ENCODE measurements at regions not wholly inside any gene's neighbourhood (a gene's known extent, or its start where the extent isn't known, plus 50 kb on each side); places are given as distances from the start of the nearest gene placed in this dataset.
"Not testable (repeated sequence)": the region's sequence is repeated elsewhere in the genome, so short reads cannot be mapped to it uniquely, and the experiment has no call there.

DNA sequence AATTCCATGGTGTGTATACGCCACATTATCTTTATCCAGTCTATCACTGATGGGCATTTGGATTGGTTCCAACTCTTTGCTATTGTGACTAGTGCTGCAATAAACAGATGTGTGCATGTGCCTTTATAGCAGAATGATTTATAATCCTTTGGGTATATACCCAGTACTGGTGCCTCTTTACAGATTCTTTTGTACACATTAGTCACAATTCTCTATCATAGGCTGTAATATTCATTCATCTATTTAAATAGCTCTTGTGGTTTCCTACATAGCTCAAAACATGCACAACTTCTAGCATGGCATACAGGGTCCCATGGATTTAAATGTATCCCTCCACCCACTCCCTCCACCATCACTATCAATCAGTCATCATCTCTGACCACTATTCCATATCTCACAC lies 324.1 kb upstream of the CADM2 start:
- intact Hi-C loops (cut with DNase I): no loop called here
- DNase-seq: no peak

DNA sequence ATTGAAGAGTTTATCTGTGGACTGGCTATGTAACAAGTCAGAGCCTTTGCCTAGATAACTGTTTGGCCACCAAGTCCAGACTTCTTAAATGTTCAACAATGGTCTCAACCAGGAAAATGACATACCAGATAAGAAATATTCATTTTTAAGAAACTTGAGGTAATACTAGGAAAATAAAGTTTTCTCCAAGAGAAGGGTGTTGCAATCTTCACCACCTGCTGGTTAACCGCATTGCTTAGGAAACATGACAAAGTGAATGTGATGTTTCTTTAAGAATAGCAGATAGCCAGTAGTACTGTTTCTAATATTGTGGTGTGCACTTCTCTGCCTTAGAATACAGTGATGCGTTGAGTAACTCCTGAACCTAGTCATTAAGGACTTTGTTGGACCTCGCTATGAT lies 321.5 kb upstream of the CADM2 start:
- intact Hi-C loops (cut with DNase I): no loop called here
- DNase-seq: no peak

DNA sequence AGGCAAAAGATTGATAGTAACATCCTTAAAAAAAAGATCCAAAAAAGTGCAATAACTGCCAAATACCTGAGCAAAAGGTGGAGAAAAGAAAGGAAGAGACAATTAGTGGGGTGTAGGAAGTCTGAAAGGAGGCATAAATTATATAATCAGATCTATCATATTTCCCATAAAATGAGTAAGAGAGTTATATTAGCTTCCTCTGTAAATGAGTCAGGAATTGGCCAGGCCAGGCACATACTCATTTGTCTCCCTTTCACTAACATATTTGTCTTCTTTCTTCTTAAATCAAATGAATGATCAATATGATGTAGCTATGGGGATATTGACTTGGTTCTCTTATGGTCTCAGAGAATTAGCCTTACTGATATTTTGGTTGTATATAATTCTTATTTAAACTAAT lies 292.3 kb upstream of the CADM2 start:
- intact Hi-C loops (cut with DNase I): no loop called here

DNA sequence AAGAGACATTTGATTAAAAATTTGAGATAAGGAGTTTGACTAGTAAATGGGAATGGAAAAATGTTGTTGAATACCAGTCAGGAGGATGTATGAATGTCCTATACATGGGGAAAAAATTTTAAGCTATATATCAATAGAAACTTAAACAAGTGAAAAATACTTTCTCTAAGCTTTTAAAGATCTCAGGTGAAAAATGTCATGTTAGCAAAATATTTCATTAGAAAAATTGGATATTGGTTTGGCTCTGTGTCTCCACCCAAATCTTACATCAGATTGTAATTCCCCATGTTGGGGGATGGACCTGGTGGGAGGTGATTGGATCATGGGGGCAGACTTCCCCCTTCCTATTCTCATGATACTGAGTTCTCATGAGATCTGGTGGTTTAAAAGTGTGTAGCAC lies 279.6 kb upstream of the CADM2 start:
- no peak for DNase-seq
- intact Hi-C loops (cut with DNase I): no loop called here

More for the DNA sequence above, 292.3 kb upstream of the CADM2 start:
- peak in 3 of 42 donors; percentile 5 to 19 (median 7) for DNase-seq

DNA sequence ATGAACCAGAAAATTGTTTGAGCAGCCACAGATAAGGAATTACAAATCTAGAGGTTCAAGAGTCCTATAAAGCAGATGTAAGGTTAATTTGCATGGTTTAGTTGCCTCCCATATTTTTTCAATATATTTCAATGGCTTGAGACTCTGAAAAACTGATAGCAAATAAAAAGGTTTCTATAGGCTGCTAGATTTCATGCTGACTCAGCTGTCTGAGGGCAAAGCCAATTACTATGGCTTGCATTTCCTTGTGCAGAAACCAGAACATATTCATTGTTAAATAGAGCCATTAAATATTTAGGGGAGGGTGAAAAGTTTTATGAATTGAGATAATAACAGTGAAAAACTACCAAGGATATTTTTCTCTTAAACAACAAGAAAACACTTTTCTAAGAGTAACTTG lies 278.1 kb upstream of the CADM2 start:
- intact Hi-C loops (cut with DNase I): no loop called here
- no peak for DNase-seq

DNA sequence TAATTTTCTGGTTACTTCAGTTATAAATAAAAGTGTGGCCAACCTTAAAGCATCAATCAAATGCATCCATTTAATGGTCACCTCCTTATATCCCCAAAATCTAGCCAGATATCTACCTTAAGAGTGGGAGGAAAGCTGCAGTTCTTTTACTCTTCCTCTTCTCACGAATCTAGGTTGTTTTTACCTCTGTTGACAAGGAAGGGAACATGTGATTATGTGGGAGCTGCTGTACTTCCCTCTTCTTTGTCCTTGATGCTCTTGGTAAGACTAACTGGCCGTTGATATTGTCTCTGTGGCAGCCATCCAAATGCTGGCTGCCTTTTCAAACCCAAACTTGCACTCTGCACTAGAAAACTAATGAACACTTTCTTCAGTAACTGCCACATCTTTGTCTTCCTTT lies 275.3 kb upstream of the CADM2 start:
- no peak for DNase-seq
- intact Hi-C loops (cut with DNase I): no loop called here

DNA sequence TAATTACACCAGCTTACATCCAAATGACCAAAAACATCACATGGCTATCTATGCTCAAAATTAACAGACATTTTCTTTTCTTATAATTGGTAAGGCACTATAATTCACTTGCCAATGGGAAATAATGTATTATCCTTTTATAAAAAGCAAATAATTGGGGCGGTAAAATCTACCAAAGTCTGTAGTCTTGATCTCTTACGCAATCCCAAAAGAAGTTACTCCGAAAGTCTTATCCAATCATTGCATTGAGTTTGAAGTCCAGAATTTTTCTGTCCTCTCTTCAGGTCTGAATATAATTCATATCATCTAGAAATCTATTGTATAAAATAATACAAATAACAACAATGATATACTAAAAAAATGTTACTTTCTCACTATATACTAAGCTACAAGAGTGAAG lies 273.3 kb upstream of the CADM2 start:
- no peak for DNase-seq
- intact Hi-C loops (cut with DNase I): no loop called here

DNA sequence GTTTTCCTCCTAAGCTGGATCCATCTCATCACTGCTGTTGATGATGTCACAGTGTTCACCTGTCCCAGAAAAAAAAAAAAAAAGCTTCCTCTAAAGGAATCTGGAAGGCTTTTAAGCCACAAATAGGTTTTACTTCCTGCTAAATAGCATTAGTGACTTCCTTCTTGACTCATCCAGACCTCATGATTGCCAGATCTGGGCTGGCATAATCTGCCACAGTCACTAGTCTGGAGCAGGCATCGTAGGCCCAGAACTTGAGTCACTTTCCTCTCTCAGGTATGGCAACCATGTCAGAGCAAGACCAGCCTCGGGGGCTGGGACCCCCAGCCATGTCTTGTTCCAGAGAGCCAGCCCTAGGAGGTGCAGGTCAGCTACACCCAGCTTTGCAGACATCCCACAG lies 266.5 kb upstream of the CADM2 start:
- DNase-seq: no peak
- intact Hi-C loops (cut with DNase I): no loop called here

DNA sequence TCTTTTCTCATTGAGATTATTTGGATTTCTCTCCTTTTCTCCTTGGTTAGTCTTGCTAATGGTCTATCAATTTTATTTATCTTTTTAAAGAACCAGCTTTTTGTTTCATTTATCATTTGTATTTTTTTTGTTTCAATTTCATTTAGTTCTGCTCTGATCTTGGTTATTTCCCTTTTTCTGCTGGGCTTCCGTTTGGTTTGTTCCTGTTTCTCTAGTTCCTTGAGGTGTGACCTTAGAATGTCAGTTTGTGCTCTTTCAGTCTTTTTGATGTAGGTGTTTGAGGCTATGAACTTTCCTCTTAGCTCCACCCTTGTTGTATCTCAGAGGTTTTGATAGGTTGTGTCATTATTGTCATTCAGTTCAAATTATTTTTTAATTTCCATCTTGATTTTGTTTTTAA lies 248.5 kb upstream of the CADM2 start:
- intact Hi-C loops (cut with DNase I); DNase-seq: not testable (repeated sequence)

DNA sequence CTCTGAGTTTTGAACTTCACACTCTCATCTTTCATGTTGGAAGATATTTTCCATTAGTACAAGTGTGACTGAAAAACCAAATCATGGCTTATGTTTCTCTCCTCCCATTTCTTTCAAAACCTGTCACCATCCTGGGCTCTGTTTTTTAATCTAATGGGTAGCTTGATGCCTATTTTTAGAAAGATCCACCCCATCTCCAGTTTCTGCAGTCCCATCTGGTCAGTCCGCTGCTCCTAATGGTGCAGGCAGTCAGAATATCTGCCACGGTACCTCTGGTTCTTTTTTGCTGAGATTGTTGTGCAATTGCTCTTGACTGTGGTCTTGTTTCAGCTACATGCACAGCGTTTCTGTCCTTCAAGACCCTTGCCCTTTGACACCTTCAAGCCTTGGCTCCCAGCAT lies 240.9 kb upstream of the CADM2 start:
- DNase-seq: no peak
- intact Hi-C loops (cut with DNase I): no loop called here

DNA sequence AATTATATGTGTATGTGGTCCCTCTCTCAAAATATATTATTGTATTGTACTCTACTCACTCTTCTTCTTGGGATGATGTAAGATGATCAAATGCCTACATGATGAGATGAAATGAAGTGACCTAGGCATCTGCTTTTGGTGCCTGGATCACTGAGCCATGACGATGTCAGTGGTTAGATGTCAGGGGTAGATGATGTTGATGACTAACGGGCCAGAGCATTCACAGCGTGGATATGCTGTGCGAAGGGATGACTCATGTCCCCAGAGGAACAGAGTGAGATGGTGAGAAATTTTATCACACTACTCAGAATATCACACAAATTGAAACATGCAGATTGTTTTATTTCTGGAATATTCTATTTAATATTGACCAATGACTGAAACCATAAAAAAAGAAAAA lies 233.9 kb upstream of the CADM2 start:
- intact Hi-C loops (cut with DNase I): no loop called here
- peak in 3 of 42 donors; percentile 4 to 37 (median 15) for DNase-seq

DNA sequence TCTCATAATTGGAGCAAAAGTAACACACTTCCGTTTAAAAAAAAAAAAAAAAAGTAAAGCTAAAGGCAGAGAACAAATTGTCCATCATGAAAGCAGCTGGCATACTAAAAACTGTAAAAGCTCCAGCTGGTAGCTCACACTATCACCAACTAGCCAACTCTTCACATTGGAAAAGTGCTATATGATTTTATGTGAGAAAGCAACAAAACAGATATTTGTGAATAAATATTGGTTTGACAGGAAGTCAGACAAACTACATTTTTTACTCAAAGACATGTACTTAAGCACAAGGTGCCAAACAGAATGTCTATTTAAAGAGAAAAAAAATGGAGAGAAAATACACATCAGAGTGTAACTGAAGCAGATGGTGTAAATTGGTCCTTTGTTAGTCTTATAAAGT lies 231.2 kb upstream of the CADM2 start:
- intact Hi-C loops (cut with DNase I): no loop called here
- DNase-seq: no peak

DNA sequence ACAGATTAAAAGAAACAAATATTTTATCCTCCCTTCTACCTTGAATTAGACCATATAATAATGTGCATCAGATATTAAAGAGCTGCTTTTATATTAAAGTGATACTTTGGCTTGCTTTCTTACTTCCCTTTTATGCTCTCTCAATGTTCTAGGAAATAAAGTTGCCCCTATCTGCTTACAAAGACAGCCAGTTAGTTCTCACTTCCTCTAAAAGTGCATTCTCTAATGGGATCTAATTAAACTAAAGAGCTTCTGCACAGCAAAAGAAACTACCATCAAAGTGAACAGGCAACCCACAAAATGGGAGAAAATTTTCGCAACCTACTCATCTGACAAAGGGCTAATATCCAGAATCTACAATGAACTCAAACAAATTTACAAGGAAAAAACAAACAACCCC lies 224.1 kb upstream of the CADM2 start:
- intact Hi-C loops (cut with DNase I): not testable (repeated sequence)

DNA sequence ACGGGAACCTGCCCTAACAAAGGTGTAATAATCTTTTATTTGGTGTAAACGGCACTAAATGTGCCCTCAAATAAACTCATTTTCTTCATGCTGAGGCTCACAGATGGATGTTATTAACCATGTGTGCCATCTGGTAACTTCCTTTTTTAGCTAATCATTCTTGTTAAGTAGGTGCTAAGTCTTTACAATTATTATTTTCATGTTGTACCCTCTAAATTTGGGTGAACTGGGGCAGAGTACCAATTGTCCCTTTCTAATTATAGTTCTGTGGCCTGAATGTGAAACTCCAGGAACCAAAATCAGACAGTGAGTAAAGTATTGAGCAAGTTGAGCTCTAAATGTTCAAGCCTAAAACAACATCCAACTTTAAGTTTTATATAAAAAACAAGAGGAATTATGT lies 220.7 kb upstream of the CADM2 start:
- intact Hi-C loops (cut with DNase I): no loop called here
- no peak for DNase-seq

More for the DNA sequence above, 224.1 kb upstream of the CADM2 start:
- not testable (repeated sequence) for DNase-seq

DNA sequence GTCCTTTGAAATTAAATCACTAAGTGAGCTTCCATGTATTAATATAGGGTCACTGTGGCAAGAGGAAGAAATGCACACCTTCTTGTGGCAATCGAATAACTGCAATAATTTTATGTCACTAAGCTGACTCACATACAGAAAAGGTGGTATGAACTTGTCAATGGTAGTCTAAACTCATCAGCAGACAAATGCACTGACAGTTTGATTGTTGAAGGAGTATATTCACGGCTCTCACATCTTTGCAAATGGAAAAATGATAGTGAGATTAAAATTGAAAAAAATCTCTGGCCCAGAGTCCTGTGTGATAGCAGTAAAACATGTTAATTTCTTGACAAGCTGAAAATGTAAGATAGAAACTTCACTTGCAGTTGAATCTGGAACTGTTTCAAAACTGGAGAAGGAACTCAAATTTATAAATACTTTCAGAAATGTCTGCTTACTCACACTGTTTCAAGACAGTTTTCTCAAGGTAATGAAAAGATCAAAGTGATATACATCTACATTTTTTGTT lies 215.8 kb upstream of the CADM2 start:
- DNase-seq: no peak
- intact Hi-C loops (cut with DNase I): no loop called here

DNA sequence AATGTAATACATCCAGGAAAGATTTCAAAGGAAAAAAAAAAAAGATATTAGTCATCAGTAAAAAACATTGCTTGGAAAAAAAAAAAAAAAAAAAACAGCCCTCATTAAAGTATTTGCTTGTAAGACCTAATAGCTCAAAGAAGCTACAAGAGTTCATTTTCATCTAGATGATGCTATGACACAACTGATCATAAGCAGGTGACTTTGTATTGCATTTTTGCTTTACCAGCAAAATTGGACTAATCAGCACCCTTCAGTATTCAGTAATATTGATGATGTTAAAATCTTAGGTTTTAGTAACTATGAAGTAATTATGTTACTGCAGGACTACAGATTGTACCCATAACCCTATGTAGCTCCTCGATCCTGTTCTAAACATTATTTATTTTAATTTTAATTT lies 214.7 kb upstream of the CADM2 start:
- intact Hi-C loops (cut with DNase I): no loop called here
- no peak for DNase-seq

DNA sequence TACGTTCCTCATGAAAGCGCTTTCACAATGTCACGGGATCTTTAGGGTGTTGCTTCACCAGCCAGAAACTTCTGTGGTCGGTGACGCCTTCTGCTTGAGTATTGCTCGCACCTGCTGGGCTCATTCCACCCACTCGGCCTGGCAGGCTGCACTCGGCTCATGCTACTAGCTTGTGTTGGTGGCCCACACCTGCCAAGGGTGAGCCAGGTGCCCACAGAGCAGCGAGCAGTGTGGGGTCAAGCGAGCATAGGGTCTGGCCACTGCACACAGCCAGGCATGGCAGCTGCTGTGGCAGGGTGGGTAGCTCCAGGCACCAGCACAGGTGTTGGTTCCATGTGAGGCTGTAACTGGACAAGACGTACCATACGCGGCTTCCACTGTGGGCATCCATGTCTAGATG lies 202.9 kb upstream of the CADM2 start:
- intact Hi-C loops (cut with DNase I): no loop called here
- DNase-seq: no peak

DNA sequence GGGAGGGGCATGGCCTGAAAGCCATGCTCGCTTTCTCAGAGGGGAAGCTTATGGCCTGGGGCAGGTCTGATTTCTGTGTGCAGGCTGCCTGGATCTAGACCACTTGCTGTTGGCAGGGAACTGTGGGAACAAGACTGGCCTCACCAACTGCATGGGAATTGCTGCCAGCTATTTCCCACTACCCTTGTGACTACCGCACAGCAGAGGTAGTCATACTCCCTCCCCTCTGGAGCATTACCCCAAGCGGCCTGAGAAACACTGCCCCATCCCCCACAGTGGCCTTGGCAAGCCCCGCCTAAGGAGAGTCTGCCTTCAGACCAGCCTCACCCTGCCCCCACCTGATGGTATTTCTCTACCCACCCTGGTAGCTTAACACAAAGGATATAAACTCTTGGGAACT lies 199.4 kb upstream of the CADM2 start:
- DNase-seq: peak in 13 of 42 donors; percentile 4 to 66 (median 30)
- intact Hi-C loops (cut with DNase I): no loop called here

DNA sequence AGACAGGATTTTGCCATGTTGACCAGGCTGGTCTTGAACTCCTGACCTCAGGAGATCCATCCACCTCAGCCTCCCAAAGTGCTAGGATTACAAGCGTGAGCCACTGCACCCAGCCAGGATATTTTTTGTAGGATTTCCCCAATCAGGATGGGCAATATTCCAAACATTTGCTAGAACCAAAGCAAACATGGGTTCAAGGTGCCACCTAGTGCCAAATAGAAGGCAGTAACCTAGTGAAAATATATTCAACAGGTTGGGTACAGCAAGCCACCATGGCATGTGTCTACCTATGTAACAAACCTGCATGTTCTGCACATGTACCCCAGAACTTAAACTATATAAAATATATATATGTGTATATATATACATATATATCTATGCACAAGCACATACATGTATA lies 185.9 kb upstream of the CADM2 start:
- intact Hi-C loops (cut with DNase I): no loop called here
- no peak for DNase-seq

DNA sequence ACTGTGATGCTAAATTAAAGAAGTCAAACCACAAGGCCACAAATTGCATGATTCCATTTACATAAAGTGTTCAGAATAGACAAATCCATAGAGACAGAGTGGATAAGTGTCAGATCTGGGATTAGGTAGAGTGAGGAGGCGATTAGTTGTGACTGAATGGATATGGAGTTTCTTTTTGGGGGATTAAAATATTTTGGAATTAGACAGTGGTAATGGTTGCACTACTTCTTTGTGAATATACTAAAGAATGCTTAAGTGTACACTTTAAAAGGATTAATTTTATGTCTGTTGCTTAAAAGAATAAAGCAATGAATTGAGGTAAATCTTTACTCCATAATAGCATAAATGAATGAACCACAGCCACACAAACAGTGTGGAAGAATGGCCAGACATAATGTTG lies 175.5 kb upstream of the CADM2 start:
- DNase-seq: no peak
- intact Hi-C loops (cut with DNase I): no loop called here

DNA sequence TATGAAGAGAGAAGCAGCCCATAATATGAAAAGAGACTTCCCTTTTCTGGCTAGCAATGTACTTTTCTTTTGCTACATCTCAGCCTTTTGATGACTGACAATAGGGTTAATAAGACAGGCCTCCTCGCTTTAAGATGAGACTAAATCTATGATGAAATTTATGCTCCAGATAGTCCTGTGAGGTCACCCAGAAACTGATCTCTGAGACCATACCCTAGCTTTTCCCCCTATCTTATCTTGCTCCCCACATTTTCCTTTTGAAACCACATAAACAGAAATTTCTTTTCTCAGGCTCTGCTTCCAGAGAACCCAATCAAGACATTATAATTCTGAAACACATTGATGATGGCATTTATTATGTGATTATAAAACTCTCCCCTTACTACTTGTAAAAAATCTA lies 168.8 kb upstream of the CADM2 start:
- intact Hi-C loops (cut with DNase I): no loop called here
- DNase-seq: no peak

DNA sequence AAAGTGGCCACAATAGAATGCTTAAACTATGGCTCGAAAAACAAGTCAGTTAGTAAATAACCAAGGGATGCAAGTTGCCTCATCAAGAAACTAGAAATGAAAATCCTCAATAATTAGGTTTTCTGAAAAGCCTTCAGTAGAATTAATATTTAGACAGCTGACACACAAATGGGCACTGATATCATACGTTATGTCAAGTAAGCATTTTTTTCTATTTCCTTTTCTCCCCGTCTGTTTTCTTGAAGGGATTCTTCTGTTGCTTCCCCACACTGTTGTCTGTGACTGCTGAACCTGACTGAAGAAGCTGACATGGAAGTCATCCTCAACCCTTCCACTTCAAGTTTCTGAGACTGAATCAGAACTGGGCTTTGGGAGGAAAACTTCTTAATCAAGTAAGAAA lies 151.8 kb upstream of the CADM2 start:
- no peak for DNase-seq
- intact Hi-C loops (cut with DNase I): no loop called here

Data from head of caudate nucleus (tissue), 42 donors.